Right atrium auricular region (tissue), 2 donors: ENCODE measurements at regions not wholly inside any gene's neighbourhood (a gene's known extent, or its start where the extent isn't known, plus 50 kb on each side); places are given as distances from the start of the nearest gene placed in this dataset.

Source experiments
- DNase-seq: peaks from one replicate; pipeline ENCODE4 v3.0.0-alpha.2; 2019; ENCODE audit warnings: low spot score
- H3K27ac ChIP-seq, 2 donors: fragments of 200-600 bp; sonication (generic); 1 replicate in 1 of 2; 2 replicates in 1 of 2; pipeline ENCODE4 v1.5.1; 2016 to 2019
- H3K27me3 ChIP-seq, 2 donors: fragments of 200-600 bp; sonication (generic); one replicate each; pipeline versions ENCODE4 v1.5.1 to v1.6.0; 2017 to 2019
- H3K36me3 ChIP-seq: fragments of 200-600 bp; sonication (generic); one replicate; pipeline ENCODE4 v1.5.1; 2016
- H3K4me1 ChIP-seq, 2 donors: fragments of 200-600 bp; sonication (generic); one replicate each; pipeline versions ENCODE4 v1.5.1 to v1.6.0; 2017 to 2019
- H3K4me3 ChIP-seq, 2 donors: fragments of 200-600 bp; sonication (generic); 1 replicate in 1 of 2; 2 replicates in 1 of 2; pipeline ENCODE4 v1.5.1; 2017 to 2019; ENCODE audit warnings: mild to moderate bottlenecking in 1 of 2, moderate library complexity in 1 of 2
- H3K9me3 ChIP-seq, 2 donors: fragments of 200-600 bp; sonication (generic); one replicate each; pipeline ENCODE4 v1.5.1; 2019
- TF ChIP-seq, protein P1 (sequence below), 2 donors: fragments of 200-600 bp; sonication (generic); IDR thresholded peaks; one replicate each; pipeline ENCODE4 v1.5.1; 2019; ENCODE audit warnings: antibody characterized with exemption in 2 of 2

DNA sequence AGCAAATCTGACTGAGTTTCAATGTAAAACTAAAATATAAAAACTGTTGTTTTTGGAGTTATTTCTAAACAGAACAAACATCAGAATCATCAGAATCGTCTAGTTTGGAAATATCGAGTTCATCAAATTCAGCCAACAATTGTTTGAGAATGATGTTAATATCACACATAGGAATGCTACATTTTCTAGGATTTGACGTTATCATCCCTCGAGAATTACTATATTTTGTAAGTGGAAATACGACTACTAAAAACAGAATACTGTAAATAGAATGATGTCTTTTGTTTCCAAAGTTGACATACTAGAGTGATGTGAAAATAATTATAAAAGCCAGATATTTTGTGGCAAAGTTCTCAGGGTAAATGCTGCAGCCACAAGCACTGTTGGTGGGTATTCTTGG, 805.9 kb downstream of the TLE1 start:
- Histone ChIP-seq H3K27ac (no peak overlapping the region), H3K4me3 (no peak overlapping the region), H3K9me3 (no peaks in the 10 kb centered on the region), H3K4me1 (no peaks in the 10 kb centered on the region), H3K36me3 (no peaks in the 10 kb centered on the region), H3K27me3 (no peaks in the 10 kb centered on the region)
- TF ChIP-seq, protein P1, sequence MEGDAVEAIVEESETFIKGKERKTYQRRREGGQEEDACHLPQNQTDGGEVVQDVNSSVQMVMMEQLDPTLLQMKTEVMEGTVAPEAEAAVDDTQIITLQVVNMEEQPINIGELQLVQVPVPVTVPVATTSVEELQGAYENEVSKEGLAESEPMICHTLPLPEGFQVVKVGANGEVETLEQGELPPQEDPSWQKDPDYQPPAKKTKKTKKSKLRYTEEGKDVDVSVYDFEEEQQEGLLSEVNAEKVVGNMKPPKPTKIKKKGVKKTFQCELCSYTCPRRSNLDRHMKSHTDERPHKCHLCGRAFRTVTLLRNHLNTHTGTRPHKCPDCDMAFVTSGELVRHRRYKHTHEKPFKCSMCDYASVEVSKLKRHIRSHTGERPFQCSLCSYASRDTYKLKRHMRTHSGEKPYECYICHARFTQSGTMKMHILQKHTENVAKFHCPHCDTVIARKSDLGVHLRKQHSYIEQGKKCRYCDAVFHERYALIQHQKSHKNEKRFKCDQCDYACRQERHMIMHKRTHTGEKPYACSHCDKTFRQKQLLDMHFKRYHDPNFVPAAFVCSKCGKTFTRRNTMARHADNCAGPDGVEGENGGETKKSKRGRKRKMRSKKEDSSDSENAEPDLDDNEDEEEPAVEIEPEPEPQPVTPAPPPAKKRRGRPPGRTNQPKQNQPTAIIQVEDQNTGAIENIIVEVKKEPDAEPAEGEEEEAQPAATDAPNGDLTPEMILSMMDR (IDR thresholded peaks at IDR 0.05): no peak
- no peak for DNase-seq

DNA sequence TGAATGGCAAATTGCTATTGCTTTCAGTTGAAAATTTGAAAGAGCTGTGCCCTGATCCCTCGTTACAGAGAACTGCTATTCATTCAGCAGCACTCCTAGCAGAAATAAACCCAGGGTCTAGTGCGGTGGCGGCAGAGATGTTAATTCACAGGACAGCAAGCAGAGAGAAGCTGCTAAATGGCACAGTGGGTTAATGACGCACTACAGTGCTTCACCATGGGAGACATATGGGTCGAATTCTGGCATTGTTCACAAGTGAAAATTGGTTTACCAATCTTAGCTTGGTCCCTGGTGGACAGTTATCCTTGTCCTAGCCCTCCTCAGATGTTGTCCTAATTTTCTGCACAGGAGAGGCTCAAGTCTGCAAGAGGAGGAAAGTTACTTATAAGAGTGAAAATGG, 807.4 kb downstream of the TLE1 start:
- DNase-seq: no peak
- no peaks in the 10 kb centered on the region for H3K27me3 ChIP-seq
- H3K4me3 ChIP-seq: no peak overlapping the region
- TF ChIP-seq, protein P1 (IDR thresholded peaks at IDR 0.05): no peak
- H3K4me1 ChIP-seq: no peaks in the 10 kb centered on the region
- no peaks in the 10 kb centered on the region for H3K9me3 ChIP-seq
- no peak overlapping the region for H3K27ac ChIP-seq
- H3K36me3 ChIP-seq: no peaks in the 10 kb centered on the region

DNA sequence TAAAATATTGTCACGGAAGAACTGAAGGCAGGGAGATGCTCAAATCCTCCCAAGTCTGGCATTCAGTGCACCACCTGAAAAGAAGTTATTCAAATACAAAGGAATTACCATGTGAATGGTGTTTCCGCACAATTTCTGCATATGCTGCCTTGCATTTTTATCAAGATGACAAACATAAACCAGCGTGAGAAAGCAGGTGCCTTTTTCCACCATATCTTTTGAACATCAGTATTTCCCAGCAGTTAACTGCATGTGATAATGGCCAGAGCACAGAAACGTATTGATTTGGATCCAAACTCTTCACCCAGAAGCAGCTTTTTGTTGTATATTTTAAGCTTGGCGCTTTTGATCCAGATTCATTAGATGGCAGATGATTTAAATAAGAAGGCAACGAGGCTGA, 808.0 kb downstream of the TLE1 start:
- no peaks in the 10 kb centered on the region for H3K4me1 ChIP-seq
- no peak overlapping the region for H3K27ac ChIP-seq
- H3K4me3 ChIP-seq: no peak overlapping the region
- no peaks in the 10 kb centered on the region for H3K36me3 ChIP-seq
- H3K9me3 ChIP-seq: no peaks in the 10 kb centered on the region
- no peaks in the 10 kb centered on the region for H3K27me3 ChIP-seq
- TF ChIP-seq, protein P1 (IDR thresholded peaks at IDR 0.05): no peak
- no peak for DNase-seq

DNA sequence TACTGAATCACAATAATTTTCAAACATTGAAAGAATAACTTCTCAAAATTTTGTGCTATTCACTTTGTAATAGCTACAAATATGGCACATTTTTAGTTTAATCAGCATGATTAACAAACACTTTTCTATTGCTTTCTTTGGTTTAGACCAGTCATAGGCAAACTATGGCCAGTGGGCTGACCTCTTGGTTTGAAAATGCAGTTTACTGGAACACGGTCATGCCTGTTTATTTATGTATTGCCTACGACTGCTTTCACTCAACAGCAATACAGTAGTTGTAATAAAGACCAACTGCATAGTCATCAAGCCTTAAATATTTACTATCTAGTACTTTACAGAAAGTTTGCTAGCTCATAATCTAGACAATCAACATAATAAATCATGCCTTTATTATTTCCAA, 810.8 kb downstream of the TLE1 start:
- Histone ChIP-seq H3K9me3 (no peaks in the 10 kb centered on the region), H3K27ac (no peak overlapping the region), H3K27me3 (no peaks in the 10 kb centered on the region), H3K4me3 (no peak overlapping the region), H3K4me1 (no peaks in the 10 kb centered on the region), H3K36me3 (no peaks in the 10 kb centered on the region)
- no peak for DNase-seq
- TF ChIP-seq, protein P1 (IDR thresholded peaks at IDR 0.05): no peak

DNA sequence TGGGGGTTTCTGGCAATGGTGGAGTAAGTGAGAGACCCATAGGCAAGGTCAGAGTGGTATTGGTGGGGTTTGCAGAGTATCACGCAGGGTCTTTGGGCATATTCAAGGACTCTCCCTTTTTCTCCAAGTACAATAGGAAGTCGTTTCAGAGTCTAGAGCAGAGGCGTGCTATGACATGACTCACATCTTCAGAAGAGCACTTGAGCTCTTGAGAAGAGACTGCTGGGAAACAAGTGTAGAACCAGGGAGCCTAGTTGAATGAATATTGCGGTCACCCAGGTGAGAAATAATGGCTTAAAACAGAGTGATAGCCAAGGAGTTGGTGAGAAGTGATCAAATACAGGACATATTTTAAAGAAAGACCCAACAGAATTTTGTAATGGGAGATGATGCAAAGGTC, 813.4 kb downstream of the TLE1 start:
- TF ChIP-seq, protein P1 (IDR thresholded peaks at IDR 0.05): no peak
- H3K4me3 ChIP-seq: no peak overlapping the region
- DNase-seq: no peak
- no peak overlapping the region for H3K27ac ChIP-seq
- no peaks in the 10 kb centered on the region for H3K9me3 ChIP-seq
- H3K36me3 ChIP-seq: no peaks in the 10 kb centered on the region
- H3K4me1 ChIP-seq: no peaks in the 10 kb centered on the region
- H3K27me3 ChIP-seq: no peaks in the 10 kb centered on the region

DNA sequence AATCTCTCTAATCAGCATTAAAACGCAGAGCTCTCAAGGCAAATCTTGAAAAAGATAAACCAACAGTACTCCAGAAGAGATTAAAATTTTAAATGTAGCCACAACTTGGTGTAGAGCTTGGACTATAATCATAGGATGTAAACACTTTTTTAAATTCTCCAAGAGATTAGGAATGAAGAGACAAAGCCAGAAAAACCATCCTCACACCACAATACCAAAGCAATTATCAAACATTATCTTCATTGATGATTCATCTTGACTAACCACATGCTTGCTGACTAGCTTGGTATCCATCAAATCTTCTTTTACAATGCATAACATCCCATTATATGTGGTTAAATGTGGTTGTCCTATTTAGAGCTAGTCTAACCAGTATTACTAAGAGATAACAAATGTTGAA, 815.1 kb downstream of the TLE1 start:
- Histone ChIP-seq H3K27me3 (no peaks in the 10 kb centered on the region), H3K4me1 (no peaks in the 10 kb centered on the region), H3K4me3 (no peak overlapping the region), H3K9me3 (no peaks in the 10 kb centered on the region), H3K36me3 (no peaks in the 10 kb centered on the region), H3K27ac (no peak overlapping the region)
- TF ChIP-seq, protein P1 (IDR thresholded peaks at IDR 0.05): no peak
- no peak for DNase-seq
